HL-60 (cell line): ENCODE measurements at regions not wholly inside any gene's neighbourhood (a gene's known extent, or its start where the extent isn't known, plus 50 kb on each side); places are given as distances from the start of the nearest gene placed in this dataset.

Experiments used
- GABPA ChIP-seq: IDR thresholded peaks from 2 replicates; pipeline ENCODE4 v1.6.1; 2012; ENCODE audit warnings: low read depth
- POLR2AphosphoS5 ChIP-seq: IDR thresholded peaks from 2 replicates; pipeline ENCODE4 v1.6.1; 2012; ENCODE audit warnings: low read depth
- TF ChIP-seq, protein P1 (sequence below): IDR thresholded peaks from one replicate; pipeline ENCODE4 v1.5.1; 2011; ENCODE audit warnings: low read length, control low read depth, inconsistent platforms; ENCODE audit not compliant: insufficient read depth

DNA sequence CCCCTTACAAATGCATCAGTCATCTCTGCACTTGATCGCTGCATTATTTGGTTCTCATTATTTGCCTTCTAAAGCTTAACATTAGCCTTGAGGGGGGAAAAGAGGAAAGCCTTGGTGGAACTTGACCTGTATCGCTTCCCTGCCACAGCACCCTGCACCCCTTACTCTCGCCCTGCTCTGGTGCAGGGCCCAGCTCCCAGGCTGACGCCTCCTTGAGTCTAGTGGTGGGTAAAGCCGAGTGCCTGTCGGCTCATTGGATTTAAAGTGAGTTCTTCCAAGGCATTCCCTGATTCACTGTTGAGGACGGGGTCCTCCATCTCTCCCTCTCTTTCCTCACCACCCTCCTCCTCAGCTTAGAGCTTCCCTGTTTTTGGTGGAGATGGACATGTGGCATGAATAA lies 145.0 kb upstream of the GYPC start:
- TF ChIP-seq, protein P1, sequence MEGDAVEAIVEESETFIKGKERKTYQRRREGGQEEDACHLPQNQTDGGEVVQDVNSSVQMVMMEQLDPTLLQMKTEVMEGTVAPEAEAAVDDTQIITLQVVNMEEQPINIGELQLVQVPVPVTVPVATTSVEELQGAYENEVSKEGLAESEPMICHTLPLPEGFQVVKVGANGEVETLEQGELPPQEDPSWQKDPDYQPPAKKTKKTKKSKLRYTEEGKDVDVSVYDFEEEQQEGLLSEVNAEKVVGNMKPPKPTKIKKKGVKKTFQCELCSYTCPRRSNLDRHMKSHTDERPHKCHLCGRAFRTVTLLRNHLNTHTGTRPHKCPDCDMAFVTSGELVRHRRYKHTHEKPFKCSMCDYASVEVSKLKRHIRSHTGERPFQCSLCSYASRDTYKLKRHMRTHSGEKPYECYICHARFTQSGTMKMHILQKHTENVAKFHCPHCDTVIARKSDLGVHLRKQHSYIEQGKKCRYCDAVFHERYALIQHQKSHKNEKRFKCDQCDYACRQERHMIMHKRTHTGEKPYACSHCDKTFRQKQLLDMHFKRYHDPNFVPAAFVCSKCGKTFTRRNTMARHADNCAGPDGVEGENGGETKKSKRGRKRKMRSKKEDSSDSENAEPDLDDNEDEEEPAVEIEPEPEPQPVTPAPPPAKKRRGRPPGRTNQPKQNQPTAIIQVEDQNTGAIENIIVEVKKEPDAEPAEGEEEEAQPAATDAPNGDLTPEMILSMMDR: no peak
- no peak for TF ChIP-seq GABPA
- no peak for TF ChIP-seq POLR2AphosphoS5
